ENCODE measurements at regions not wholly inside any gene's neighbourhood (a gene's known extent, or its start where the extent isn't known, plus 50 kb on each side); places are given as distances from the start of the nearest gene placed in this dataset.

DNA sequence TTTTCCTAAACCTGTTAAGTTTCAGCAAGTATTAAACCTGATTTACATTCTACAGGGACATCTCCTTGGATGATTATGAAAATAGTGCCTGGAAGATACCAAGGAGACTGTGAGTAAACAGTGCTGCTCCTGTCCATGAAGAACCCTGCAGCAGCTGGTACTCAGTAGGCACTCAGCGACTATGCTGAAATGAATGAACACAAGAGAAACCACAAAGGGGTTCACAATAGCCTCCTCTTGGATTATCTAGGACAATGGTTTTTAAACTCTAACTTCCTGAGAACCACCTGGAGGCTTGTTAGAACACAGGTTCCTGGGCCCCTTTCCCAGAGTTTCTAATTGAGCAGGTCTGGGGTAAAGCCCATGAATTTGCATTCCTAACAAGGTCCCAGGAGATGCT is 488.4 kb upstream of the UBE2E2 start:
- no peaks in the 10 kb centered on the region for H3K4me1 ChIP-seq
- no peak overlapping the region for H3K4me3 ChIP-seq
- no peaks in the 10 kb centered on the region for H3K27me3 ChIP-seq
- H3K27ac ChIP-seq, result no peak overlapping the region
- DNase-seq, result no peak
- no peaks in the 10 kb centered on the region for H3K9me3 ChIP-seq
- intact Hi-C loops (cut with DNase I; ENCODE audit: low total_unique reads), result no loop called here
- TF ChIP-seq, protein P1, sequence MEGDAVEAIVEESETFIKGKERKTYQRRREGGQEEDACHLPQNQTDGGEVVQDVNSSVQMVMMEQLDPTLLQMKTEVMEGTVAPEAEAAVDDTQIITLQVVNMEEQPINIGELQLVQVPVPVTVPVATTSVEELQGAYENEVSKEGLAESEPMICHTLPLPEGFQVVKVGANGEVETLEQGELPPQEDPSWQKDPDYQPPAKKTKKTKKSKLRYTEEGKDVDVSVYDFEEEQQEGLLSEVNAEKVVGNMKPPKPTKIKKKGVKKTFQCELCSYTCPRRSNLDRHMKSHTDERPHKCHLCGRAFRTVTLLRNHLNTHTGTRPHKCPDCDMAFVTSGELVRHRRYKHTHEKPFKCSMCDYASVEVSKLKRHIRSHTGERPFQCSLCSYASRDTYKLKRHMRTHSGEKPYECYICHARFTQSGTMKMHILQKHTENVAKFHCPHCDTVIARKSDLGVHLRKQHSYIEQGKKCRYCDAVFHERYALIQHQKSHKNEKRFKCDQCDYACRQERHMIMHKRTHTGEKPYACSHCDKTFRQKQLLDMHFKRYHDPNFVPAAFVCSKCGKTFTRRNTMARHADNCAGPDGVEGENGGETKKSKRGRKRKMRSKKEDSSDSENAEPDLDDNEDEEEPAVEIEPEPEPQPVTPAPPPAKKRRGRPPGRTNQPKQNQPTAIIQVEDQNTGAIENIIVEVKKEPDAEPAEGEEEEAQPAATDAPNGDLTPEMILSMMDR (IDR thresholded peaks at IDR 0.05), result no peak
- H3K36me3 ChIP-seq, result no peaks in the 10 kb centered on the region

DNA sequence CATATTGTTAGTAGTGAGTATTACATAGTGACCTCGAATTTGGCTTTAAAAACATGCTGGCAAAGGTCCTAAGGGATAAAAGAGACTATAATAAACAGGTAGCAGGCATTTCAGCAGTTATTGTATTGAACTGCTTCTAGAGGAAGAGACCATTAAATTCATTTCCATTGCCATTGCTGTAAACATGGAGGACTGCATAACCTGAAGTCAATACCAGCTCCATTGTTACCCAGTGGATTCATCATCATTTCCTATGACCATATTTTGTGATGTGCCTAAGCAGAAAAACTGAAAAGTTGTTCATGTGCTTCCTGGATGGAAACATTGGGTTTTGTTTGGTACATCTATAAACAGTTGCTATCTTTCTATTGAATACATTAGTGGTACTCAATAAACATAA is 482.5 kb upstream of the UBE2E2 start:
- no peaks in the 10 kb centered on the region for H3K9me3 ChIP-seq
- intact Hi-C loops (cut with DNase I; ENCODE audit: low total_unique reads), result no loop called here
- H3K36me3 ChIP-seq, result no peaks in the 10 kb centered on the region
- no peaks in the 10 kb centered on the region for H3K4me1 ChIP-seq
- no peak overlapping the region for H3K27ac ChIP-seq
- TF ChIP-seq, protein P1 (IDR thresholded peaks at IDR 0.05), result no peak
- no peak overlapping the region for H3K4me3 ChIP-seq
- no peak for DNase-seq
- H3K27me3 ChIP-seq, result no peaks in the 10 kb centered on the region

- TF ChIP-seq, protein P1 (IDR thresholded peaks at IDR 0.05), result no peak
- Histone ChIP-seq H3K27me3 (no peaks in the 10 kb centered on the region), H3K4me3 (no peak overlapping the region), H3K4me1 (no peaks in the 10 kb centered on the region), H3K9me3 (no peaks in the 10 kb centered on the region), H3K36me3 (no peaks in the 10 kb centered on the region), H3K27ac (no peak overlapping the region)
- intact Hi-C loops (cut with DNase I; ENCODE audit: low total_unique reads), result no loop called here
- DNase-seq, result no peak
Measured at GRCh38 chr3:22724420-22724819, 478.7 kb upstream of the UBE2E2 start.

DNA sequence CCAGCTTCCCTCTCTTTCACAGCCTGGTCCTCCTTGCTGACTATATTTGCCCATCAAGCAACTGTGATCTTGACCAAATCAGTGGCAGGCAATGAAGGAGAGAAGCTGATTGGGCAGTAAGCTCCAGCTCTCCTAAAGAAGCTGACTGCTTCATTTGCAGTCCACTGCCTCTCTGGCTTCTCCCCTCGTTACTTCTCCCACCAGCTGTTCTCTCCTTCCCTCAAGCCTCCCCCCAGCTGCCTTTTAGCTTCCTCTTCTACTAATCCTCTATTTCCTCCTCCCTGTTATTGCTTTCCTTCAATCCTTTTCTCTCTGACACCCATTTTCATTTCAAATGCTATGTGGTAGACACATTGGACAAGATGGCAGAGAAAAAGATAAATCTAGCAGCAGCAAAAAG is 474.7 kb upstream of the UBE2E2 start:
- Histone ChIP-seq H3K36me3 (no peaks in the 10 kb centered on the region), H3K9me3 (no peaks in the 10 kb centered on the region), H3K4me1 (no peaks in the 10 kb centered on the region), H3K27me3 (no peaks in the 10 kb centered on the region), H3K27ac (no peak overlapping the region), H3K4me3 (no peak overlapping the region)
- no peak for DNase-seq
- TF ChIP-seq, protein P1 (IDR thresholded peaks at IDR 0.05), result no peak
- intact Hi-C loops (cut with DNase I; ENCODE audit: low total_unique reads), result no loop called here

DNA sequence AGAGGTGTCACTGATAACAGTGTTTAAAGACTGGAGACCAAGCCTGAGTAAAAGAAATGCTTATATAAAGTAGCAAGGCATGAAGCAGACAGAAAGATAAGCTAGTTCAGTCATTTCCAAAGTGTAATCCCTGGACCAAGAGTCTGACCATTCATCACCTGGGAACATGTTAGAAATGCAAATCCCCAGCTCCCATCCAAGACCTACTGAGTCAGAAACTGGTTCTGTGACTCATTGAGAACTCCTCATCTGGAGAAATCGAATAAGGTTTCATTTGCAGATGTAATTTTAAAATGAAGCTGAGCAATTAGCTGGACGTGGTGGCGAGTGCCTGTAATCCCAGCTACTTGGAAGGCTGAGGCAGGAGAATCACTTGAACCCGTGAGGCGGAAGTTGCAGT is 473.9 kb upstream of the UBE2E2 start:
- TF ChIP-seq, protein P1 (IDR thresholded peaks at IDR 0.05), result no peak
- no peak overlapping the region for H3K27ac ChIP-seq
- intact Hi-C loops (cut with DNase I; ENCODE audit: low total_unique reads), result no loop called here
- DNase-seq, result no peak
- no peaks in the 10 kb centered on the region for H3K27me3 ChIP-seq
- H3K36me3 ChIP-seq, result no peaks in the 10 kb centered on the region
- H3K9me3 ChIP-seq, result no peaks in the 10 kb centered on the region
- H3K4me3 ChIP-seq, result no peak overlapping the region
- H3K4me1 ChIP-seq, result no peaks in the 10 kb centered on the region

DNA sequence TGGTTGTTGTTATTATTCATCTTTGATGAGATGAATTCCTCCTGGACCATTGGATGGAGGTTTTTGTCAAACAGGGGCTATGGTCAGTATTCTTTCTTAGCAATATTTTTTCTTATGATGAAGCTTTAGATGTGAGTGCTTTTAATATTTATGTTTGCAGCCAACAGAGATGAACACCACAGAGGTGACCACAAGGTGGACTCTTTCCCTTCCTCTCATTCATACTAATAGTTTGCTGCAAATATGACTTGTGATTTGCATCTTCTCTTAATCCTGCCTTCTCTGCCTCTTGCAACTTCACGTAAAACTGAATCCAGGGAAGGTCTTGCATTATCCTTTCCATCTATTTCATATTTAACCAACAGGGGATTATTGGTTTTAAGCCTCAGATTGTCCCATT is 473.1 kb upstream of the UBE2E2 start:
- Histone ChIP-seq H3K27ac (no peak overlapping the region), H3K4me1 (no peaks in the 10 kb centered on the region), H3K4me3 (no peak overlapping the region), H3K27me3 (no peaks in the 10 kb centered on the region), H3K36me3 (no peaks in the 10 kb centered on the region), H3K9me3 (no peaks in the 10 kb centered on the region)
- intact Hi-C loops (cut with DNase I; ENCODE audit: low total_unique reads), result no loop called here
- no peak for DNase-seq
- TF ChIP-seq, protein P1 (IDR thresholded peaks at IDR 0.05), result no peak

Measured in tibial artery (tissue), 4 donors.